Spleen (tissue), 11 donors: ENCODE measurements at regions not wholly inside any gene's neighbourhood (a gene's known extent, or its start where the extent isn't known, plus 50 kb on each side); places are given as distances from the start of the nearest gene placed in this dataset.
"Not testable (repeated sequence)": the region's sequence is repeated elsewhere in the genome, so short reads cannot be mapped to it uniquely, and the experiment has no call there.

Experiments used
- DNase-seq: peaks from one replicate; pipeline ENCODE4 v3.0.0-alpha.2; 2020
- H3K27ac ChIP-seq, 8 donors: fragments of 200-600 bp; sonication (generic) in 7 of 8; 1 replicate in 4 of 8; 2 replicates in 4 of 8; pipeline versions ENCODE4 v1.5.0 to v1.8.0; 2016 to 2021; ENCODE audit warnings: inconsistent platforms in 4 of 8, mild to moderate bottlenecking in 4 of 8, moderate library complexity in 1 of 8
- H3K27me3 ChIP-seq, 7 donors: fragments of 200-600 bp; sonication (generic) in 6 of 7; replicated peaks in 1 of 7; 1 replicate in 4 of 7; 2 replicates in 3 of 7; pipeline versions ENCODE4 v1.5.0 to v1.8.0; 2016 to 2021; ENCODE audit warnings: inconsistent platforms in 3 of 7, mild to moderate bottlenecking in 1 of 7
- H3K36me3 ChIP-seq, 6 donors: fragments of 200-600 bp; sonication (generic) in 5 of 6; 1 replicate in 4 of 6; 2 replicates in 2 of 6; pipeline versions ENCODE4 v1.5.0 to v1.8.0; 2016 to 2021; ENCODE audit warnings: inconsistent platforms in 2 of 6
- H3K4me1 ChIP-seq, 6 donors: fragments of 200-600 bp; sonication (generic) in 5 of 6; 1 replicate in 3 of 6; 2 replicates in 3 of 6; pipeline versions ENCODE4 v1.5.0 to v1.8.0; 2016 to 2021; ENCODE audit warnings: inconsistent platforms in 3 of 6
- H3K4me3 ChIP-seq, 8 donors: fragments of 200-600 bp; sonication (generic) in 7 of 8; 1 replicate in 4 of 8; 2 replicates in 4 of 8; pipeline versions ENCODE4 v1.5.0 to v1.8.0; 2016 to 2021; ENCODE audit warnings: inconsistent platforms in 4 of 8, mild to moderate bottlenecking in 4 of 8, moderate library complexity in 2 of 8
- H3K9me3 ChIP-seq, 8 donors: fragments of 200-600 bp; sonication (generic) in 7 of 8; 1 replicate in 4 of 8; 2 replicates in 4 of 8; pipeline versions ENCODE4 v1.5.0 to v1.8.0; 2016 to 2021; ENCODE audit warnings: inconsistent platforms in 4 of 8
- WGBS, 5 donors: extraction: QIAGEN DNeasy Blood & Tissue Kit in 3 of 5; methylation state at CpG; one replicate each; pipeline versions ENCODE4 v1.1.5 to v1.1.7; 2013 to 2018; 5-methylcytosine and 5-hydroxymethylcytosine counted together
- intact Hi-C: fragments of 100-400 bp; cut with DNase I; formaldehyde crosslinking; loops from one replicate; pipeline ENCODE4 v1.15.0; 2023; ENCODE audit warnings: low total_unique reads
- small RNA-seq, 4 donors: library from RNA; depleted of rRNA; stranded (forward); fragments of <200 nt; gene quantifications; one replicate each; pipeline ENCODE3, GENCODE V24; 2016
- donor health status: healthy with polysubstance abuse.
- donor health status: DM: no; HTN: no; CAD: no; lungs with moderate emphysema.
- donor health status: DM: no; HTN: no; CAD: no.
- donor health status: Bipolar disorder and iron deficiency.
- donor health status: healthy.
- donor health status: DM: no; HTN: no; CAD: no.
- donor health status: DM: yes; HTN: yes; CAD: no.

GRCh38 chr9:62909447-62909846 lies 1719.6 kb downstream of the SPATA31A7 start:
- H3K9me3 ChIP-seq, H3K4me3 ChIP-seq, H3K4me1 ChIP-seq, H3K36me3 ChIP-seq, H3K27me3 ChIP-seq, H3K27ac ChIP-seq, DNase-seq, intact Hi-C loops: not testable (repeated sequence)
- WGBS, 5 donors, result 83 to 92% (median 85%) methylated on average over 3 to 5 of the region's 8 CpGs

- DNase-seq, H3K36me3 ChIP-seq, H3K27ac ChIP-seq, intact Hi-C loops, H3K9me3 ChIP-seq, H3K4me1 ChIP-seq, H3K27me3 ChIP-seq, H3K4me3 ChIP-seq: not testable (repeated sequence)
- no CpG with 5 or more reads among the region's 4 CpGs for WGBS, 5 donors
Observed at GRCh38 chr9:62912278-62912677, 1722.4 kb downstream of the SPATA31A7 start.

- H3K27ac ChIP-seq, H3K4me1 ChIP-seq, H3K9me3 ChIP-seq, intact Hi-C loops, H3K27me3 ChIP-seq, H3K36me3 ChIP-seq: not testable (repeated sequence)
- peak; percentile 75 for DNase-seq
- 36 to 52% (median 42%) methylated on average over 5 to 15 of the region's 21 CpGs for WGBS, 5 donors
- H3K4me3 ChIP-seq, result peak overlapping the region in 1 of 8 donors; percentile 49
Observed at GRCh38 chr9:62915168-62915567, 1725.3 kb downstream of the SPATA31A7 start.

GRCh38 chr9:62915661-62916060 lies 1725.8 kb downstream of the SPATA31A7 start:
- DNase-seq, result not testable (repeated sequence)

GRCh38 chr9:62918648-62919385 lies 1729.0 kb downstream of the SPATA31A7 start:
- intact Hi-C loops, H3K4me3 ChIP-seq, H3K4me1 ChIP-seq, H3K36me3 ChIP-seq, H3K27ac ChIP-seq, DNase-seq, H3K9me3 ChIP-seq, H3K27me3 ChIP-seq: not testable (repeated sequence)
- 87 to 94% (median 88%) methylated on average over 2 to 3 of the region's 3 CpGs for WGBS, 5 donors

More at GRCh38 chr9:62915661-62916060, 1725.8 kb downstream of the SPATA31A7 start:
- WGBS, 5 donors, result 0 to 5% methylated on average over 4 to 13 of the region's 32 CpGs; no CpG with 5 or more reads in 3 of the 5 donors
- H3K27ac ChIP-seq, intact Hi-C loops, H3K27me3 ChIP-seq, H3K36me3 ChIP-seq, H3K4me3 ChIP-seq, H3K4me1 ChIP-seq, H3K9me3 ChIP-seq: not testable (repeated sequence)

GRCh38 chr9:62931484-62931883 lies 1741.6 kb downstream of the SPATA31A7 start:
- DNase-seq, H3K27me3 ChIP-seq, H3K36me3 ChIP-seq, H3K4me1 ChIP-seq, H3K4me3 ChIP-seq, H3K9me3 ChIP-seq, intact Hi-C loops, H3K27ac ChIP-seq: not testable (repeated sequence)
- WGBS, 5 donors, result no CpG with 5 or more reads among the region's 4 CpGs

GRCh38 chr9:62952840-62953239 lies 1763.0 kb downstream of the SPATA31A7 start:
- intact Hi-C loops, DNase-seq: not testable (repeated sequence)
- WGBS, 5 donors, result no CpG with 5 or more reads among the region's 2 CpGs

More at GRCh38 chr9:62952840-62953239, 1763.0 kb downstream of the SPATA31A7 start:
- not testable (repeated sequence) for H3K4me1 ChIP-seq, H3K27ac ChIP-seq, H3K36me3 ChIP-seq, H3K4me3 ChIP-seq, H3K9me3 ChIP-seq, H3K27me3 ChIP-seq

Small RNA genes in the stretch of these regions (small RNA-seq; reads per million reads assigned to genes)
- gene RNA5SP283, result 0 to 0.08 (median 0.03) reads per million in 4 donors
